CD4-positive, alpha-beta T cell treated with Interleukin-10 for 1 hour (primary cell): ENCODE measurements at regions not wholly inside any gene's neighbourhood (a gene's known extent, or its start where the extent isn't known, plus 50 kb on each side); places are given as distances from the start of the nearest gene placed in this dataset.
"Not testable (repeated sequence)": the region's sequence is repeated elsewhere in the genome, so short reads cannot be mapped to it uniquely, and the experiment has no call there.

Experiments
- DNase-seq: peaks from one replicate; pipeline ENCODE4 v3.0.0-alpha.2; 2020

DNA sequence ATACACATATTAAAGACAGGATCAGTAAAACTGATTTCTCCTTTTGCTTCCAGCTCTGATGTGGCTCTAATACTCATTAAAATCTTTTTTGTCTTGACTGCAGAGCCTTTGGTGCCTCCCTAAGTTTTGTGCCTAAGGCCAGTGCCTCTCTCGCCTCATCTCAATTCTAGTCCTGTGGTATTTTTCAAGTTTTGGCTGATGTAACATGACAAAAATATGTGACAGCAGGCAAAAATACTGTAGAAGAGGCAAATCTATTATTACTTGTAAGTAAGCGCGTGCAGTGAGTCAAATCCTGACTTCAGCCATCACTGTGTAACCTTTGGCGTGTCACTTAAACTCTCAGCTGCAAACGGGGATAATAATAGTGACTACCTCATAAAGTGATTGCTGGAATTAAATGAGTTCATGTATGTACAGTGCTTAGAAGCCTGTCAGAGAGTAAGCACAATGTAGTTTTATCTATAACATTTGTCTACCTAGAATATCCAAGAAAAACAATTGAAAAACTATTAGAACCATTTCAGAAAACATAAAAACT, 74.0 kb downstream of the MAB21L3 start:
- no peak for DNase-seq

DNA sequence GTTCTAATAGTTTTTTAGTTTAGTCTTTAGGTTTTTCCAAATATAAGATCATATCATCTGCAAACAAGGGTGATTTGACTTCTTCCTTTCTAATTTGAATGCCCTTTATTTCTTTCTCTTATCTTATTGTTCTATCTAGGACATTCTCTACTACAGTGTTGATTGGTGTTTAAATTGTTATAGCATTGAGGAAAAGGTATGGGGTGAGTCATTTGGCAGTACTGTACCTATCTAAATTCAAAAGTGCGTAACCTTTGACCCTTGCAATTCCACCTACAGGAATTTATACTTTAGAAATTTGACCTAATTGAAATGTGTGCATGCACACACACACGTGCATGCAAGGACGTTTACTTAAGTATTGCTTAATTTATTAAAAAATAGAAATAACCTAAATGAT, 78.3 kb downstream of the MAB21L3 start:
- no peak for DNase-seq

DNA sequence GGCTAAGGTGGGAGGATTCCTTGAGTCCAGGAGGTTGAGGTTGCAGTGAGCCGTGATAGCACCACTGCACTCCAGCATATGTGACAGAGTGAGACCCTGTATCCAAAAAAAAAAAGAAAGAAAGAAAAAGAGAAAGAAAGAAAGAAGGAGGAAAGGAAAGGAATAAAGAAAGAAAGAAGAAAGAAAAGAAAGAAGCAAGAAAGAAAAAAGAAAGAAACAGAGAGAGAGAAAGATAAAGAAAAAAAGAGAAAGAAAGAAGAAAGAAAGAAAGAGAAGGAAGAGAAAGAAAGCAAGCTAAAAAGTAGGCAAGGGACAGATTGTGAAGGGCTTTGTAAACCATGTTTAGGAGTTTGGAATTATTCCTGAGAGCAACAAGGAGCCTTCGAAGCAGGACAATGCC, 80.1 kb downstream of the MAB21L3 start:
- no peak for DNase-seq

DNA sequence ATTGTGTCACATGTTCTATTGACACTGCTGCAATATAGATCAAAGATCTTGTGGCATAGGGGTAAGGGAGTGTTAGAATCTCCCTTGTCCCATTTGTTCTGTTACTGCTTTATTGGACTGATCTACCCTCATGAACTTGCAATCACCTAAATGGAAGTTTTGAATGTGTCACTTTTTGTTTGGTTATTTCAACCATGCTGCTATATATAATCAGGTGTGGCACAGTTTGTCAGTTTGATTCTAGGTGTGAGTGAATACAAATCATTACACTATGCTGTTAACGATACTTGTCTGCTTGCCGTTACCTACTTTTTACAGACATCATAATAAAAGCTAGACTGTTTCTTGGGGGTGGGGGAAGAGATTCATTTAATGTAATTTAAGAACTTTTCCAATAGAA, 82.6 kb downstream of the MAB21L3 start:
- DNase-seq: no peak

DNA sequence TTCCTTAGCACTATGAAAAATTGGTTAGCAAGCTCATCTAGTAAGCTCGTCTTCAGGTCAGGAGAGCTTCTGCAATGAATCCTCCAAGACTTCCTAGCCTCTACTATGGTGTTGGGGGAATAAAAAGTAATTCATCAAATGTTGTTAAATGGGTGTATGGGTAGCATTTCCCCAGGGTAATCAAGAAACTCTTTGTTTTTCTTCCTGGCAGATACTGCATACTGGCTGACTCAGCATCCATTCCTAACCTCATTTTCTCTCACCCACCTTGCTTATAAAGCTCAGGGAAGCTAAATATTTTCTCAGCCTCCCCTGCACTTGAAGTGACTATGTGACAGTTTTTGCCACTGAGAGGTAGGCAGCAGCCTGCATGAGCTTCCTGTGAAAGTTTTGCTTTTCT, 83.4 kb downstream of the MAB21L3 start:
- no peak for DNase-seq

DNA sequence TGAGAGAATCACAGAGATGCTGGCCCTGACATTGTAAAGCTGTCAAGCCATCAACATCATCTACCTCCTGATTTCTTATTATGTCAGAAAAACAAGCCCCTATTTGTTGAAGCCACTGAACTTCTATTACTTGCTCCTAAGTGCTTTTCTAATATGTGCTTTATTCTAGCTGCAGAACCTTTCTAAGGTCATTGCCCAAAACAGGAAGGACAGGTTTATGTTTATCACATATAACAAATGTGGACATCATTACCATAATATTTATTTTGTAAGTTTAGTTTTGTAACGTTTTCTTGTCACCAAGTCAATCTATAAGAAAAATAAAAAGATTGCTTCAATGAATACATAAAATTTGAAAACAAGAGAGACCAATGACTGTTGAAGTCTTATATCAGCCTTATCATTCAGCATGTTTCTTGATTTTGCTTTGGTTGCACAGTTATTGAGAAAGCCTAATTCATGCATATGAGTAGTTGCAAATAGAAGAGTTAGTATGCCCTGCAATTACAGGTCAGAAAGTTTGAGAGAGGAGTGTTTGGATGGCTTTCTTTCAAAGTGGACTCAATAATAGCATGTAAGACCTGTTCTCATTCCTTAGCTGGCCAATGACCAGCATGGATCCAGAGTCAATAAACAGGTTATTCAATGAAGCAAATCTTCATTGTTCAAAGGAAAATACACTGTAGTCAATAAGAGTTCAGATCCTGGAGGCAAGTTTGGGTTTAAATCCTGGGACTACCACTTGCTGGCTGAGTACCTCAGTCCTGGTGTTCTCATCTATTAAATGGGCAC, 84.1 kb downstream of the MAB21L3 start:
- no peak for DNase-seq

DNA sequence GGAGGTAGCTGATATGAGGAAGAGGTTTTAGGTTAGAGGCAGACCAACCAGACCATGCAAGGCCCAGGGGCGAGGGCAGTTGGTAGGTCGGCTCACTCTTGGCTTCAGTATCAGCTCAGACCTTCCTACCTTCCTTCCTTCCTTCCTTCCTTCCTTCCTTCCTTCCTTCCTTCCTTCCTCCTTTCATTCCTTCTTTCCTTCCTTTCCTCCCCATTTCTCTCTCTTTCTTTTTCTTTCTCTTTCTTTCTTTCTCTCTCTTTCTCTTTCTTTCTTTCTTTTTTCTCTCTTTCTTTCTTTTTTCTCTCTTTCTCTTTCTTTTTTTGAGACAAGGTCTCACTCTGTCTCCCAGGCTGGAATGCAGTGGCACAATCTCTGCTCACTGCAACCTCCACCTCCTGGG, 89.1 kb downstream of the MAB21L3 start:
- not testable (repeated sequence) for DNase-seq

DNA sequence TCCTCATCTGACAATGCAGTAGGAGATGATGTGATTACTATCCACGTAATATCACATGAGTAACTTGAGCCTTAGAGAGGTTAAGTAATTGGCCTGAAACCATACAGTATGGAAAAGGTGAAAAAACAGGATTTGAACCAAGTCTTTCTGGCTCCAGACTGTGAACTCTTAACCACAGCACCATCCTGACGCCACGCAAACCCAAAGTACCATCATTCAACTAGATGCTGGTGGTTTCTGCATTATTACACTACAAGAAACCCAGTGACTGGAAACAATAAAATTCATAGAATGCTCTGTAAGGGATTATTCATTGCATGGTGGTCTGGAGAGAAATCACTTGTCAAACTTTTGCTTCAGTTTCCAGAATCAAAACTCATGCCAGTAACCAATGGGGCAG, 90.7 kb downstream of the MAB21L3 start:
- DNase-seq: no peak

DNA sequence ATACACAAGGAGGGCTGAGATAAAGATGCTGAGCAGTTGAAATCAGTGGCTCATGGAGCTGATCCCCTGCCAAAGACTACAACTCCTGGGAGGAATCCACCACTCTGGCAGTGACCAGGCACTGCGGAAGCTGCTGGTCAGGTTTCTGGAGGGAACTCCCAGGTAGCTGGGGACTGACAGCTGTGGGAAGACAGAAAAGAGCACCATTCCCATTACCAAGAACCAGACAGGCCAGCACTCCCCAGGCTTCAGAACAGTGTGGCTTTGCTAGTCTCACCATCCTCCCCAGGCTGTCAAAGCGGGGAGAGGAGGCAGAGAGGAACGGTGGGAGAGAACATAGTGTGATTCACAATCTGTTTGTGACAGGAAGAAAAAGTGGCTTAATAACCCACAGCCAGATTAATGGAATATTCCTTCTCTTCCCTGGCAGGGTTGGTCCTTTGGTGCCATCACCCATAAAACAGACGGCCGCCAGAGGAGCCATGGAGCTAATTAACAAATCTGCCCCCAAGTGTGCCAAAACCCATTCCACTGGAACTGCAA, 92.1 kb downstream of the MAB21L3 start:
- DNase-seq: no peak

DNA sequence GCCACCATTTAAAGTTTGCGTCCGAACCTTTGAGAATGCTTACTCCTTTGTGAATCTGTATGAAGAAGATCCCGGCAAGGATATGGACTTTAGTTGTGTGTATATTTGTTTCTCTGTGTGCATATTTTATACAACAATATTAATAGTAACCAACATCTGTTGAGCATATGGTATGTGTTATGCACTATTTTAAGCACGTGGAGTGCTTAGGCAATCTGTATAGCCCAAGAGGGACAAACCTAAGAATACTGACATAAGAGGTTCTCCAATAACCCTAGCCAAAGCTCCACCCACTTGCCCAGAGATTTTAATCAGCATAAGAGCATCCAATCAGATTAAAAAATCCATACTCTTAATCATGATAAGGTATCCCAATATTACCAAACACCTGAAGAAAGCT, 92.7 kb downstream of the MAB21L3 start:
- no peak for DNase-seq

DNA sequence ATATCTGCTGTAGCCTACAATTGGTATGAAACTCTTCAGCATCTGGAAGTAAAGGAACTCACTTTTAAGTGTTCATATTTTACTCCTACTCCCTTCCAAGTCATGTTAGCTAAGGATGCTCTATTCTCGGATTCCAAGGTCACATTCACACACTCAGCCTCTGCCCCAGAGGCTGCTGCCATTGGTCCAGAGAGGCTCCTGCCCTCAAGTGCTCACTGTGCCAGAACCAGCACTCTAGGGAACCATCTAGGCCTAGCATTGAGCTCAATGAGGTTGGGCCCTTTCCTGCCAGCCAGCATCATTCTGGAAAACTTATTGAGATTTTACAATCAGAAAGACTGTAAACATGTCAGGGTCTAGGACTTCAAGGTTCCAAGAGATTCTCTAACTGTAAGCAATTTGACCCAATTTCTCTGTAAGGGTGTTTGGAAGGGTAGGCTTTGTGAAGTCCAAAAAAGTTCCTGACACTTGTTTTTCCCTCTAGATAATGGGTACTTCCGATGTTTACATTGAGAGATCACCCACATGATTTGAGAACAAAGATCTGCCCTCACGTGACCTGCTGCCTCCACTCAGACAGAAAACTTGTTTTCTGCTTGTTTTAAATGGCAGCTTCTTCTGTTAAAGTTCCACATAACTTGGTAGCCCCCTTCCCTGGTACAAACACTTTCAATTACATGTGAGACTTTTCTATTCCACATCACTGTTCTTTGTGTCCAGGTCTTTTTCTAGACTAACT, 94.9 kb downstream of the MAB21L3 start:
- no peak for DNase-seq

DNA sequence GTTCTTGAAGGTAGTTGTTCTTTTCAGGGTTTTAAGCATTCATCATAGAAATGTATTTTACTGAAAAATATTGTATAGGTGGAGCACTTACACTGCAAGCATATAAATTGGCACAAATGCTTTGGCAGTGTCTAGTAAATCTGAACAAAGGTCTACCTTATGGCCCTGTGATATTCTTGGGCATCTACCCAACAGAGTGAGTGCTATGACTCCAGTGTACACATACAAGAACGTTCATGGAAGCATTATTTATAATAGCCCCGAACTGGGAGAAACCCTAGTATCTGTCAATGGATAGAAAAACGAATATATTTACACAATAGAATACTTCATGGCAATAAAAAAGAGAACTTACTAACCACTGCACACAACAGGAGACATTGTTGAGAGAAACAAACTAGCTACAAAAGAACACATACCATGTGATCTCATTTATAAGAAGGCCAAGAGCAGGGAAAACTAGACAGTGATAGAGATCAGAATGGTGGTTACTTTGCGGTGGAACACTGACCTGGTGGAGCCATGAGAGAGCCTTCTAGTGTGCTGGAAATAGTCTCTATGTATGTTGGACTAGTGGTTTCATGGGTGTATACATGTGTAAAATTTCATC, 96.0 kb downstream of the MAB21L3 start:
- DNase-seq: no peak

DNA sequence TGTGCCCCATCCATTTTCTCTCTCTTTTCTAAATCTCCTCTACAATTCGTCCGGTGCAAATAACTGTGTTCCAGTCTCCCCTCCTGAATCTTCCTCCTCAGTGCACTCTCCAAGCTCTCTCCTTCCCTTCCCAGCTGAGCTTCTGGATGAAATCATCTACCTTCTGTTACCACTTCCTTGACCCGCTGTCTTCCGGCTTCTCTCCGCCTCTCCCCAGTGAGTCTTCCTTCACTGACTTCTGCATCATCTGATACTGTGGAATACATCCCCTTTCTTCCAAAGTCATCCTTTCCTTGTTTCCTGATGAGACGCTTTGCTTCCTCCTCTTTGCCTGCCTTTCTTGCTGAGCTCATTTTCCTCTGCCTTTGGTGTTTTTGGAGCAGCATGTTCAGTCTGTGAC, 96.9 kb downstream of the MAB21L3 start:
- DNase-seq: no peak

DNA sequence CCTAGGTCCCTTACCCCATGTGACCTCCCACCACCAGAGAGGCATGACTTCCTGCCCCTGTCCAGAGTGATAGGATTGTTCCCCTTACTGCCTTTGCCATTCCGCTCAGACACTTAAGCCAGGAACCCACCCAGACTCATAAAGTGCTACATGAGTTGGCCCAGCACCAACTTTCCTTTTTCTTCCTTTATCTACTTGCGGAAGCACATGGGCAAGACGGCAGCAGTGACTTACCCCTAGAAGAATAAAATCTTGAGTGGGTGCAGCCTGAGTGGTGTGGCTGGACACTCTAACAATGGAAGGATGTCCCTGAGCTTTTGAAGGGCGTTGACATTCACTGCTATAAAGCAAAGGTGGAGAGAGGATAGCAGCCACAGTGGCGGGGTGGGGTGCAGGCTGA, 100.1 kb downstream of the MAB21L3 start:
- no peak for DNase-seq

DNA sequence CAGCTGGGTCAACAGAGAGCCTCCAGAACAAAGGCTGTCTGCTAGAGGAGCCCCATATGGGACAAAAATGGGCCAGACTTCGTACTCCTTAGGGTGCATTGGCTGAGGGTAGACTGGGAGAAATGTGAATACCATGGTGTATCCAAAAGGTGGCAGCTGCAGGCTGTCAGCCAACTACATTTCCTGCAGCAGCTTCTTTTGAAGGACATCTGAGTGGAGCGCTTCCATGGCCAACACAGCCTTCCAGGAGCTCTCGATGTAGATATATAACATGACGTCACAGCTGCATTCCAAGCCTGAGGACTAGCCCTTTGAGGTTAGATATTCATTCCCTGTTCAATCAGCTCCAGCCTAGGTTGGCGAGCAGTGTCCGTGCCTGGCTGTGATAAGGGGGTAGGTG, 107.7 kb downstream of the MAB21L3 start:
- no peak for DNase-seq

DNA sequence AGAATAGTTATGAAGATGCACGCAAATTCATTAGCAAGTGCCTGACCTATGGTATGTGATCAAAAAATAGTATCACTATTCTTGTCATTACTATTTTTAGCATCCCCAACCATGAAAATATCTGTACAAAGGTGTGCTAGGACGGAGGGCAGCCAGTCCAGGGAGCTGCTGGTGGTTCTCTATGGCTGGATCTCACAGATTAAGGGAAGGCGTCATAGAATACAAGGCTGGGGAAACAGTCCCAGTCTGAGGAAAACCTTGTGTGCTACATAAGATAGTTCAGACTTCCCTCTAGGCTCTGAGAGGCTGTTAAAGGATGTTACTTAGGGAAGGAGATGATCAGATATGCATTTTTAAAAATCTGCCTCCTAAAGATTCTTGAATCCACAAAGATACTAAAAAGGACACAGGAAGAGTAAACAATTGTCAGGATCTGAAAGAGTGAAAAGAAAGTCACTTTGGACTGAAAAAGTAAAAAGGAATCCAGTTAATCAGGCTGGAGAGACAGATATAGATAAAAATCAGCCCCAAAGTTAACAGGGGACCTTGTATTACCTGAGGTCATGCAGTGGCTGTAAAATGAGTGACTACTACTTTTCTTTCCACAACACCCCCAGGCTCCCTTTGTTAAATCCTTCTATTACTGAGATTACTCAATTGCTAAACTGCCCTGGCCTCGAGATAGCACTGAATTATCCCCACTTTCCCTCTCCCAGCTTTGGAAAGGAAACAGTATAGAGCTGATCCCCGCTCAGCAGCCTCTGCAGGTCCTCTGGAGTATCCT, 108.6 kb downstream of the MAB21L3 start:
- no peak for DNase-seq

DNA sequence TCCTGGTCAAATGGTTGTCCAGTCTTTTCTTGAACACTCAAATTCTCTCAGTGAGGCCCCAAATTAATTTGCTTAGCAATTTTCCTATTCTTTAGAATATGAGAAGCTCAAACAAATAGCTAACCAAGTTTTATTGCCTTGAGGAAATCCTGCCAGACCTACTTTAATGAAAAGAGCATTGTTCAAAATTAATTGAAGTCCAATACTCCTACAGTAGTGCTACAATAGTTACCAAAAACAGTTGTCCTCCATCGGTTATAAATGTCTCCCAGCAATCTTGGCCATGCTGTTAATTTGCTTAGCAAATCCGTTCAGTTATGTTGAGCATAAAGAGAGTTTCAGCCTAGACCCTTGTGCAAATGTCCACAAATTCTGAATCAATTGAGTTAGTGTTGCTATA, 112.9 kb downstream of the MAB21L3 start:
- no peak for DNase-seq

DNA sequence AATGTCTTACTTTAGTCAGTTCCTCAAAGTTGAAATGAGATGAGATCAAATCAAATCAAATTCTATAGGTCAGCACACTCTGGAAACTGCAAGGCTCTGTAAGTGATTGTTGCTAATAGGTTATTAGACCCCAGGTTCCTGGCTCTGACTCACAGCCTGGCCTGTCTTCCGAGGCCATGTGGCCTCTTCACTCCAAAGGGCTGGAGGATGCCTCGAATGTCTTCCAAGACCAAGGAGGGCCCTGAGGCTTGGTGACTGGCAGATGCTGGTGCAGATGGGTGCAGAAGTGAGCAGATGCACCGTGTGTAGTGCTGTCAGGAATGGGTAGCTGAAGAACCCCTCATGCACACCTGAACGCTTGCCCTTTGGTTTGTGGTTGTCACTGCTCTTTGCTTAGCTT, 113.4 kb downstream of the MAB21L3 start:
- DNase-seq: no peak

DNA sequence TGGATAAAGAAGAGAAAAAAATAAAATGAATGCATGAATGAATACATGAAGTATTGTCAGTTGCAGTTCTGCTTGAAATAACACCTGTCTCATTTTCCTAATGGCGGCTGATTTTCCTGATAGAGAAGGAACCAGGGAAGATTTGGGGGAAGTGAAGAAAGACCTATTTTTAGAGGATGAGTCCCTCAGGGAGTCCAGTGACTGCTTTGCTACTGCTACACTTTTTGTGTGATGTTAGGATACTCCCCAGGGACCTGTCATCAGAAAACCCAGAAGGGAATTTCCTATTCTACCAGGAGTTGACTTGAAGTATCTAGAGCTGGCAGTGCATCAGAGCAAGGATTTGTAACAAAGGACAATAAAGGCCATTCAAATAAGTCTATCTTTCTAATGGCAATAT, 114.8 kb downstream of the MAB21L3 start:
- no peak for DNase-seq

DNA sequence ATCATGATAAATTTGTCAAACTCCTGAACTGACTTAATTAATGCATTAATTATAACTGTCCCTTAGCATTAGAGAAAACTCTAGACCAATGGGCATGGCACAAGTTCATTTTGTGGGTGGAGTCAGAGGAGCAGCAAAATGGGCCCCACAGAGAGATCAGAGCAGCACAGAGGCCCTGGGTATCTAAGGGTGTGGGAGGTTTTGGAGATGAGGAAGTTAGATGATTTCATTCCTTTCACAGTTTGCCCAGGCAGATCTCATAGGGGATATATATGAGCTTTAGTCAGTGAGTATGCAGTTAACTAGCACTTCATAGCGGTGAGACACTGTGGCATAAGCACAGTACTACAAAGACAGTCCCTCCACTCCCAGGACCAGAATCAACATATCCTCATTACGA, 117.3 kb downstream of the MAB21L3 start:
- no peak for DNase-seq

DNA sequence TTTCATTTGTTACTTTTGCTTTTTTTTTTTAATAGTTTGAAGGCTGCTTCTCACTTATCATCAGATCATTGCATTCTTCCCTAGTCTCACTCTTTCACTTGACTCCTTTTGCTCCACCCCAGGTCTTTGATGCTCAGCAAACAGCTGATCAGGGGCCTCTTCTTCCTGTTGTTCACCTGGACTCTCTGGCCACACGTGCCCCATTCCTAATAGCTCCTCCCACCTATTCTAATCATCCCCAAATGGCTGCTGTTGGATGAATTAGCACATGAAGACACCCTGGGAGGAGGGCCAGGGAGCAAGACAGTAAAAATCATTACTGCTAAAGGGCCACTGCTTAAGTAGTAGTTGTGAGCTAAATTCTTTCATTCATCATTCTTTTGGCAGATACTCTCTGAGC, 119.5 kb downstream of the MAB21L3 start:
- DNase-seq: no peak

DNA sequence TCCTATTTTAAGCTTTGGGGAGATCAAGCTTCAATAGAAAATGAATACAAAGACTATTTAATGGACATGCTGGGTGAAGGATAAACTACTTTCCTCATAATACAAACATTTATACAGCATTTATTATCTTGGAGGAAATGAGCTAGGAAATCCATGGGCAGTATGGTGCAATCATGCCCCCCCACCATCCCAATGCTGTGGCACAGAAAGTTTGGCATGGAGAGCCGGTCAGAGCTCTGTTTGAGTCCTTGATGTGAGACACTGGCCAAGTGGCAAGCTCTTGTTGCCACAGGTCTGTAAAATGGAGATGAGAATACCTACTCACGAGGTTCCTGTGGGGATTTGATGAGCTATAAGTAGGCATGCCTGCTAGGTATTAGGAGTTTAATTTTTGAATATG, 120.6 kb downstream of the MAB21L3 start:
- DNase-seq: no peak

DNA sequence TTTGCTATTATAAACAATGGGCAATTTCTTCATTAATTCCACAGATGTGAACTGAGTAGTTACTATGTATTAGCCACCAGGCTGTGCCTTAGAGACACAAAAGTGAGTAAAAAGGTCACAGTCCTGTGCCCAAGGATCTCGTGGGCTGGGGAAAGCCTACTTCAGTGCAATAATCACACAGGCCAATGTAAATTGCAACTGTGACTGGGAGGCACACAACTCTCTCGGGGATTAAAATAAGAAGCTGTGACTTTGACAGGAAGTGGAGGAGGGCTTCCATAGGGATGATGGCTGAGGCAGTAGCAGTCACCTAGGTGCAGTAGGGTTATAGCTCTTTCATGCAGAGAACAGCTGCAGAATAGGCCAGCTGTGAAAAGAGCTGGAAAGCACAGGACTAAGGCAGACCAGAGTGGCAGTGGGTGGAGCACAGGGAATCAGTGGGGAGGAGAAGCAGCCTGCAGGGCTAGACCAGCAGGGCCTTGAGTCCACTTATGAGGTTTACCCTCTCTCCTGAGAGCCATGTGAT, 121.9 kb downstream of the MAB21L3 start:
- peak; percentile 51 for DNase-seq
